Neural cell (in vitro differentiated cells): ENCODE measurements at regions not wholly inside any gene's neighbourhood (a gene's known extent, or its start where the extent isn't known, plus 50 kb on each side); places are given as distances from the start of the nearest gene placed in this dataset.

ENCODE experiments used
- H2AFZ ChIP-seq: fragments of 200-600, 300-800 bp; sonication (generic), shearing (Covaris generic); 2 replicates; pipeline ENCODE4 v1.6.0; 2014; ENCODE audit warnings: low read depth, mild to moderate bottlenecking, antibody characterized with exemption, low read length, moderate library complexity
- H3F3A ChIP-seq: fragments of 200-600 bp; shearing (Covaris generic); 2 replicates; pipeline ENCODE4 v1.6.1; 2016; ENCODE audit warnings: mild to moderate bottlenecking, moderate library complexity, mixed read lengths, antibody characterized with exemption, low read length; ENCODE audit not compliant: insufficient read depth, poor library complexity, severe bottlenecking
- H3K27ac ChIP-seq: fragments of 200-600, 300-800 bp; sonication (generic), shearing (Covaris generic); 2 replicates; pipeline ENCODE4 v1.5.1; 2014; ENCODE audit warnings: mild to moderate bottlenecking, low read length, moderate library complexity
- H3K27me3 ChIP-seq: fragments of 300-800, 200-600 bp; sonication (generic), shearing (Covaris generic); 2 replicates; pipeline ENCODE4 v1.6.0; 2014; ENCODE audit warnings: mild to moderate bottlenecking, low read depth, low read length, moderate library complexity; ENCODE audit not compliant: insufficient read depth
- H3K36me3 ChIP-seq: fragments of 300-800, 200-600 bp; sonication (generic), shearing (Covaris generic); 2 replicates; pipeline ENCODE4 v1.5.1; 2014; ENCODE audit warnings: mild to moderate bottlenecking, antibody characterized with exemption, low read length, moderate library complexity; ENCODE audit not compliant: insufficient read depth
- H3K4me2 ChIP-seq: fragments of 300-800, 200-600 bp; sonication (generic), shearing (Covaris generic); 2 replicates; pipeline ENCODE4 v1.6.0; 2014; ENCODE audit warnings: mild to moderate bottlenecking, low read length
- H3K4me3 ChIP-seq: fragments of 300-800, 200-600 bp; sonication (generic), shearing (Covaris generic); 2 replicates; pipeline ENCODE4 v1.5.1; 2014; ENCODE audit warnings: mild to moderate bottlenecking, low read length, moderate library complexity
- H3K79me2 ChIP-seq: fragments of 200-600 bp; shearing (Covaris generic); replicated peaks from 2 replicates; pipeline ENCODE4 v1.6.0; 2014; ENCODE audit warnings: mild to moderate bottlenecking, low read length, moderate library complexity; ENCODE audit not compliant: insufficient read depth
- H3K9ac ChIP-seq: fragments of 300-800, 200-600 bp; sonication (generic), shearing (Covaris generic); 2 replicates; pipeline ENCODE4 v1.6.1; 2016; ENCODE audit warnings: mild to moderate bottlenecking, low read length, mixed read lengths
- H3K9me2 ChIP-seq: fragments of 200-600 bp; shearing (Covaris generic); 2 replicates; pipeline ENCODE4 v1.6.1; 2016; ENCODE audit warnings: mild to moderate bottlenecking, low read length, mixed read lengths; ENCODE audit not compliant: insufficient read depth
- H3K9me3 ChIP-seq: fragments of 200-600, 300-800 bp; sonication (generic), shearing (Covaris generic); 2 replicates; pipeline ENCODE4 v1.6.1; 2016; ENCODE audit warnings: mild to moderate bottlenecking, mixed run types, low read length, moderate library complexity, mixed read lengths
- H4K20me1 ChIP-seq: fragments of 200-600 bp; shearing (Covaris generic); 2 replicates; pipeline ENCODE4 v1.6.1; 2016; ENCODE audit warnings: mild to moderate bottlenecking, mixed run types; ENCODE audit not compliant: insufficient read depth
- CTCF ChIP-seq: fragments of 450-650 bp; IDR thresholded peaks from 2 replicates; pipeline ENCODE4 v1.5.1; 2014; ENCODE audit warnings: antibody characterized with exemption, mild to moderate bottlenecking, moderate library complexity; ENCODE audit not compliant: poor library complexity, severe bottlenecking
- EP300 ChIP-seq: fragments of 450-650 bp; conservative IDR thresholded peaks from 2 replicates; pipeline ENCODE4 v1.6.1; 2014; ENCODE audit warnings: antibody characterized with exemption, mild to moderate bottlenecking, moderate library complexity; ENCODE audit not compliant: poor library complexity, severe bottlenecking
- EZH2 ChIP-seq: fragments of 200-600, 300-800 bp; shearing (Covaris generic), sonication (generic); IDR thresholded peaks from 2 replicates; pipeline ENCODE4 v1.6.1; 2014; ENCODE audit warnings: antibody characterized with exemption, low read length, borderline replicate concordance, mild to moderate bottlenecking; ENCODE audit not compliant: insufficient read depth, poor library complexity, severe bottlenecking
- MXI1 ChIP-seq: fragments of 450-650 bp; conservative IDR thresholded peaks from 2 replicates; pipeline ENCODE4 v1.6.1; 2014; ENCODE audit warnings: antibody characterized with exemption, mild to moderate bottlenecking; ENCODE audit not compliant: poor library complexity, severe bottlenecking
- POLR2AphosphoS5 ChIP-seq: IDR thresholded peaks from 2 replicates; pipeline ENCODE4 v1.6.1; 2012
- RAD21 ChIP-seq: fragments of 450-650 bp; conservative IDR thresholded peaks from 2 replicates; pipeline ENCODE4 v1.6.1; 2014; ENCODE audit warnings: antibody characterized with exemption, mild to moderate bottlenecking, moderate library complexity
- REST ChIP-seq: IDR thresholded peaks from 2 replicates; pipeline ENCODE4 v1.6.1; 2012; ENCODE audit warnings: borderline replicate concordance
- SMC3 ChIP-seq: fragments of 450-650 bp; conservative IDR thresholded peaks from 2 replicates; pipeline ENCODE4 v1.6.1; 2014; ENCODE audit warnings: antibody characterized with exemption, mild to moderate bottlenecking, moderate library complexity; ENCODE audit not compliant: poor library complexity
- TAF1 ChIP-seq: IDR thresholded peaks from 2 replicates; pipeline ENCODE4 v1.6.1; 2012; ENCODE audit warnings: low read depth

DNA sequence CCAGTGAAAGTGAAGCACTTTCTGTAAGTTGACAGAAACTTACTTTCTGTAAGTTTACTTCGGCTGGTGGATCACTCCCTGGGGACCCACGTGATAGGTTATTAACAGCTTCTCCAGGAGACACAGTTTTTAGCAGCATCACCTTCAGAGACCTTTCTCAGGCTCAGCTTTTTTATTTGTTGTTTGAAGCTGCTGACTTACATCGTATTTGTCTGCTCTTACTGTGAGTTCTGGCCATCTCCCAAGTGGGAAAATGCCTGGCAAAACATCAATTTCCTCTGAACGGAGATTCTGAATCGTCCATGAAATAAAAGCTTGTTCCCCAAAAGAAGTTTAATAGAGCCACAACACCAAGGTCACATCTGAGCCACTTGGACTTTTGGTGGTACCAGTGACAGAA lies 178.7 kb upstream of the PODXL start:
- Histone ChIP-seq H3K27ac (no peak overlapping the region), H3K27me3 (no peaks in the 10 kb centered on the region), H3K36me3 (no peaks in the 10 kb centered on the region), H3K4me2 (no peak overlapping the region), H3K79me2 (no peaks in the 10 kb centered on the region), H3F3A (no peaks in the 10 kb centered on the region), H4K20me1 (no peaks in the 10 kb centered on the region), H3K9ac (no peak overlapping the region), H3K9me2 (no peaks in the 10 kb centered on the region), H2AFZ (no peak overlapping the region), H3K9me3 (no peaks in the 10 kb centered on the region), H3K4me3 (no peak overlapping the region)
- TF ChIP-seq REST (no peak), POLR2AphosphoS5 (no peak)

- H3K27me3 ChIP-seq, result no peaks in the 10 kb centered on the region
- H4K20me1 ChIP-seq, result no peaks in the 10 kb centered on the region
- H3K9ac ChIP-seq, result no peak overlapping the region
- no peak overlapping the region for H2AFZ ChIP-seq
- H3F3A ChIP-seq, result no peaks in the 10 kb centered on the region
- H3K36me3 ChIP-seq, result no peaks in the 10 kb centered on the region
- no peak overlapping the region for H3K4me2 ChIP-seq
- H3K9me2 ChIP-seq, result no peaks in the 10 kb centered on the region
- TF ChIP-seq MXI1 (no peak), EP300 (no peak), SMC3 (no peak), TAF1 (no peak), POLR2AphosphoS5 (no peak), REST (no peak), RAD21 (no peak), EZH2 (no peak), CTCF (no peak)
- no peaks in the 10 kb centered on the region for H3K79me2 ChIP-seq
- peaks cover 4% of the 10 kb centered on the region for H3K9me3 ChIP-seq
- no peak overlapping the region for H3K4me3 ChIP-seq
- no peak overlapping the region for H3K27ac ChIP-seq
Measured at GRCh38 chr7:131733604-131734003, 177.2 kb upstream of the PODXL start.
